NCI-H345 treated with DMSO at 0.1 percent for 48 hours (cell line): ENCODE measurements at regions not wholly inside any gene's neighbourhood (a gene's known extent, or its start where the extent isn't known, plus 50 kb on each side); places are given as distances from the start of the nearest gene placed in this dataset.

Source experiments
- DNase-seq: peaks from one replicate; lab custom pipeline; 2025; ENCODE audit not compliant: unreplicated experiment; lab: John Stamatoyannopoulos, UW

DNA sequence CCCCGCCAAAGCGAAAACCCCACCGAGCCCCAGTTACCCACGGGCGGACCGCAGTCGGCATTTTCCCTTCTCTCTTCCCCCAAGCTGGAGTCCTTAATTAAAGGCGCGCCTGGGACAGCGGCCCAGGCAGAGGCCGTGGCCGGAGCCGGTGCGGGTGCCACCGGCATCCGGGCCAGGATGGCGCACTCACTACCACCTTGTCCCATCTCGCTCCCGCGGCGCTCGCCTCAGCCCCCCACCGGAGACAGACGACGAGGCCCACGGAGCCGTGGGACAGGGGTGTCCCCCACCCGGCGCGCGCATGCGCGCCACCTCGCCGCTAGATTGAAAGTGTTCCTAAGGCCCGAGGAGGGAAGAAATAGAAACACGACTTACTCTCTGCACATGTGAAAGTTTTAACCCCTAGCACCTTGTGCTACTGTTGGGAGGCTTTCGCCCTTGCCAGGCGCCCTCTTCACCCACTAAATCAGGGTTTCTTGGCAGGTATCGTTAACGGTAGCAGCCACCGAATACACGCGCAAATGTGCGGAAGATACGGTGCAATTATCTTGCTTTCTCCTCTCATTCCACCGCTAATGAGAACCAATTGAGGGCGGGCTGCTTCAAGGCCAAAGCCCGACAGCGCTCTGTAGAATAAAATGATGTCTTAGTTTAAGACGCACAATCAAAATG, 64.3 kb upstream of the CCDC160 start:
- peak; percentile 9 for DNase-seq

DNA sequence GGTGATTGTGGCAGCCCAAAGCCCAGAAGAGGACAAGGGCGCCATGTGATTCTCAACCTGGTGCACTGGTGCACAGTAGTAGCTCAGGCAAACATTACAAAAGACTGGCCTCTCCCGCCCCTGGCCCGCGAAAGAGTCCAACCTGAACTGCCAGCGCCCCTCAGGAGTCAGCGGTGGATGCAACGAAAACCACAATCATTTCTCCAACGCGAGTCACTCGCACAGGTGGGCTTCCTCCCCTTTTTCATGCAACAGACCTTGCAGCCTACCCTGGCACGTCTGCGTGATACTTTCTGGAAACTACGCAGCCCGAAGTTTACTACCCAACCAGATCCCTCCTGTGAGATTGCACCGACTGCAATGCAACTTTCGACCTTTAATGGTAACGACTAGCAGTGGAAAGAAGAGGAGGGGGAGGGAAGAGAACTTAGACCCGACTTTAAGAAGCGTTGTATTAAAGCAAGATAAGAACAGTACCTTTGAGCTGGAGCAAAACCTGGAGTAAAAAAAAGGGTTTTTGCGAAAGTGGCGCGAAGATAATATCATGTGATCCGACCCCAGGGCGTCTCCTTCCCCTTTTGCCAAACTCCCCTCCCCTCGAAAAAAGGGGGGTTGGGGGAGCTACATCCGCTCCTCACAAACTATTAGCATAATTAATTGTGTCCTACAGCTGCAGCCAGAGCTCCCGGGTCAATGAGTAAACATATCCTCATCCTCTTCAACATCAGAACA, 63.3 kb upstream of the CCDC160 start:
- DNase-seq: no peak

DNA sequence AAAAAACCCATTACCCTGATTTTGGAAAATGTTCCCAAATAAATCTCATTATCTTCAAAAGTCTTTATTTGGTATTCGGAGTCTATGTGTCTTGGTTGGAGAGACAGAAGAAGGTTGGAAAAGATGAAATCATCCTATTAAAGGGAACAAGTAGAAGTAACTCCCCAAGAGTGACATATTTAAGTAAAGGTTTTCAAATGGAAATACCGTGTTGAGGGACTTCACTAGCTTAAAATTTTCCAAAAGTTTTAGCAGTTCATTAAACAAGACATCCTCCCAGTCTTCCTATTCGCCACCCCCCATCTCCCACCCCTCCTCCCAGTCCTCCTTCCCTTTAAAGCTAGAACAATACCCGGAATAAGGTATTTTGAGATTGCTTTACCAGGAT, 62.7 kb upstream of the CCDC160 start:
- DNase-seq: no peak

DNA sequence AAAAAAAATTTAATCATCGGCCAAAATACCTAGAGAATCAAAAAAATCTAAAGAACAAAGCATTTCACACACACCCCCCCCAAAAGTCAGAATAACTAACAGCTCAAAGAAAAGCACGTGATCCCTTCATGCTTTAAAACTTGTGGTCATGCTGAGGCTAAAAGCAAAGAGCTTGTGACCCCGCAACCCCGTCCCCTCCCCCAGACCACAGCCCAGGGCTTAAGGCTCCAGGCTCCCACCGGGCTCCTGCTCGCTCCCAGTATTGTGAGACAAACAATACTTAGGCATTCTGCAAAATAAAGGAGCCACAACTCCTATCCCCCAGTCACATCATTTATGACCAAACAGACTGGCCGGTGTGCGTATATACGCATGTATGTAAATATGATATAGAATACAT, 62.1 kb upstream of the CCDC160 start:
- DNase-seq: no peak

DNA sequence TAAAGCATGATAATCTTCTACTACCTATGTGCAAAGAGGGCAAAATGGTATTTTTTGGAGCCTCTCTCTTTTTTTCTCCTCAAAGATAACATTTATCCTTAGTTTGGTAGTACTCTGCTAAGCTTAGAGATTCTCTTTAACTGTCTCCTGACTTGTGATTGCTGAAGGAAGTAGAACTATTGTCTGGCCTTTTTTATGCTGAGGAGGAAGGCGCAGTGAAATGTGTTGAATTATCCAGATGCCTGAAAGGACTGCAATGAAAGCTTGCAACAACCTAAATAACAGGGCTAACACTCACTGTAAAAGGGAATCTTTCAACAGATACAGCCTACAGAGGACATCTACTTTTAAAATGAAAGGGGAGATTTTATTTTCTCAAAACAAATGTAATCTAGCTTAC, 59.5 kb upstream of the CCDC160 start:
- DNase-seq: no peak

DNA sequence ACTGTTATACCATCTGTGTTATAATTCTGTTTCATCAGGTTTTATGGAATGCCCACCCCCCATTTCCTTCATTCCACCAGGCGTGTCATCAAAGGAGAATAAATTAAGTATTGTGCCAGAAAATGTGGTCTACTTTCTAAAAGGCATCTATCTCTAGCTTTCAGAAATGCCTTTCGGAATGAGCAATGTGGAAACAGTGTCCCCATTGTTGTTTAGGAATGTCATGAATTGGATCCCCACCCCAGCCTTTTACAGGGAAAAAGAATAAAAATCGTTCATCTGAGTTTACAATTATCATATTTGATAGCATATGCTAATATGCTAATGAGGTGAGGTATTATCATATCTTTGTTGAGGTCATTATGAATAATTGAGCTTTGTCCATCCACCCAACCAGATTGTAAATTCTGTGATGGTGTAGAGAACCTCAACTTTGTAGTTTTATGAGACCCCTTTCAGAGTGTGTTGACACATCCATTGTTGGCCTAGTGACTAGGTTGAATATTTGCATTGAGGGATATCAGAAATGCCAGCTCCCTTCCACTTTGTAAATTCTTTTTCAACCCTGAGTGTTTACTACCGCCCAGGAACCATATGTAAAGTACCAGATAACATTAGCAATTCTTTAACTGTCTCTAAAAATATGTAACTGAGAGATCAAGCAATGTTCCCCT, 56.2 kb upstream of the CCDC160 start:
- no peak for DNase-seq

DNA sequence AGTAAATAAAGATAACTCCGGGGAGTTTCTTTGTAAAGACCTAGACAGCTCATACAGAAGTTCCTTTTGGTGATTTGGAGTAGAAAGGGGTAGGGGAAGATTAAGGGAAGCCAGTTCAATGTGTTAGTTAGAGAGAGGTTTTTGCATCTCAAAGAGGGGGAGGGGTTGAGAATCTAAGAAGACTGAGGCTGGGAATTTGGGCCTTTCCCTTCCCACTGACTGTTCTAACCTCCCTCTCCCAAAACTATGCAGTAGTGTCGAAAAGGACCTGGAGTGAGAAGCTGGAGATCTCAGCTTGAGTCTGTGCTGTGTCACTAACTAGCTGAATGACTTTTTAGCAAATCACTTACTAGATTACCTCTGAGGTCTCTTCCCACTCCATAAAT, 55.7 kb upstream of the CCDC160 start:
- no peak for DNase-seq

DNA sequence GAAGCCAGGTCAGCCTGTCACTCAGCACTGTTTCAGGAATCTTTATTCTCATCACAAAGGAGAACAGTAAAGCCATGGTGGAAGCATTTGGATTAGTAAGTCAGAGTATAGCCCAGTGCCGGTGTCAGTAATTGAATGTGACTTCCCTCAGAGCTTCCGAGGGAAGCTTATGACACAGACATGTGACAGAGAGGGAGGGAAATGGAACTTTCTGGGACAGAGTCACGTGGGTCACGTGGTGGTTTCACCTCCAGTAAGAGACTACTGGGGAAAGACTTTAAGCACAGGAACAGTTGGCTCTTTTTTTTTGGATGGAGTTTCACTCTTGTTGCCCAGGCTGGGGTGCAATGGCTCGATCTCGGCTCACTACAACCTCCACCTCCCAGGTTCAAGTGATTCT, 53.3 kb upstream of the CCDC160 start:
- no peak for DNase-seq

DNA sequence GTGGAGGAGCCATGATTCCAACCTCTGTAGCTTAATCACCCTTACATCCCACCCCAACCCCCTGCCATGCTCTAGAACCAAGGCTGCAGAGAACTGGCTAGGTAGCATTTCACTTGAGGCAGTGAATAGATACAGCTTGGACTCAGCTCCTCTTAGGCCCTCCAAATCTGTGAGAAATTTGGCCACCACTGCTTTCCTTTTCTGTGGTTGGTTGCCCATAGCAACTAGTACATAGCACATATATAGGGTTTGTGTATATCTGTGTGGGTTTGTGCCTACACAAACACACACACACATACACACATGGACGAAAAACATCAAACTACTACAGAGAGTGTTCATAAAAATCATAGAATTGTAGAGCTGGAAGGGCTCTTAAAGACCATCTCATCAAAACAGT, 52.0 kb upstream of the CCDC160 start:
- no peak for DNase-seq

DNA sequence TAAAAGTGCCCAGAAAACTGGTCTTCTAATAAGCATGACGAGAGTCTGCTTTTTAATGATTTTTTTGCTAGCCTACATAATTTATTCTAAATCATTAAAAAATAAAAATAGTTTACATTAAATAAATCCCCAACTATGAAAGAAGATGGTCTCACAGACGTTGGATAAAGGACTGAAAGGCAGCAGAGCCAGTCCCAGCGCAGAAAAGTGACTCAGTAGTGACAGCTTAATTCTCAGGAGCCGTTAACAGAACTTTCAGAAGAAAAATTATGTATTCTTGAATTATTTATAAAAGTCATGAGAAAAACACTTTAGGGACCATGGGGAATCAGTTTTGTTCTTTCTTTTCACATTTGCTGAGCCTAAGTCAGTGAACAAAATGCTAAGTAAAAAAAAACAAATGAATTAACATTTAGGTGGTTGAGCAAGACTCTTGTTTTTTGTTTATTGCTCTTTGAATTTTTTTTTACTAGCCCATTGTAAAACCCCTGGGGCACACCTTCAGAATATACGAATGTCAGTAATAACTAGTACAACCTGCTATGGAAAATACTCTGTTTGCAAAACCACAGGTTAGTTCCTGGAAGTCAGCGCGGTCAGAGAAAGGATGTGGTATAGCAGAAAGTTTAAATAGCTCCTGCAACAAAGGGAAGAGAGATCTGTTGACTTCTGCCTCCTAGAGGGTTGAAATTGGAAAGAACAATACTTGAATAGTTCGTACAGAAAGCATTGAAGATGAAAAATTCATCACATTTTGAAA, 50.4 kb upstream of the CCDC160 start:
- DNase-seq: no peak
